ENCODE measurements at regions not wholly inside any gene's neighbourhood (a gene's known extent, or its start where the extent isn't known, plus 50 kb on each side); places are given as distances from the start of the nearest gene placed in this dataset.

GRCh38 chr15:81929557-81929956, 116.3 kb downstream of the MEX3B start:
- H3K36me3 ChIP-seq = no peaks in the 10 kb centered on the region
- 79 to 86% methylated on average over 3 of the region's 3 CpGs for WGBS, 2 donors (ENCODE audit: low coverage in 1 of 2)
- H3K4me3 ChIP-seq = no peak overlapping the region
- ATAC-seq = no peak
- no peak overlapping the region for H3K27ac ChIP-seq
- H3K4me1 ChIP-seq = peaks cover 0 to 4% (median 0%) of the 10 kb centered on the region in 3 donors
- TF ChIP-seq POLR2A (IDR thresholded peaks at IDR 0.05) = no peak
- no peak for TF ChIP-seq EP300 (IDR thresholded peaks at IDR 0.05)
- TF ChIP-seq, protein P1, sequence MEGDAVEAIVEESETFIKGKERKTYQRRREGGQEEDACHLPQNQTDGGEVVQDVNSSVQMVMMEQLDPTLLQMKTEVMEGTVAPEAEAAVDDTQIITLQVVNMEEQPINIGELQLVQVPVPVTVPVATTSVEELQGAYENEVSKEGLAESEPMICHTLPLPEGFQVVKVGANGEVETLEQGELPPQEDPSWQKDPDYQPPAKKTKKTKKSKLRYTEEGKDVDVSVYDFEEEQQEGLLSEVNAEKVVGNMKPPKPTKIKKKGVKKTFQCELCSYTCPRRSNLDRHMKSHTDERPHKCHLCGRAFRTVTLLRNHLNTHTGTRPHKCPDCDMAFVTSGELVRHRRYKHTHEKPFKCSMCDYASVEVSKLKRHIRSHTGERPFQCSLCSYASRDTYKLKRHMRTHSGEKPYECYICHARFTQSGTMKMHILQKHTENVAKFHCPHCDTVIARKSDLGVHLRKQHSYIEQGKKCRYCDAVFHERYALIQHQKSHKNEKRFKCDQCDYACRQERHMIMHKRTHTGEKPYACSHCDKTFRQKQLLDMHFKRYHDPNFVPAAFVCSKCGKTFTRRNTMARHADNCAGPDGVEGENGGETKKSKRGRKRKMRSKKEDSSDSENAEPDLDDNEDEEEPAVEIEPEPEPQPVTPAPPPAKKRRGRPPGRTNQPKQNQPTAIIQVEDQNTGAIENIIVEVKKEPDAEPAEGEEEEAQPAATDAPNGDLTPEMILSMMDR (IDR thresholded peaks at IDR 0.05) = no peak
- no peak for TF ChIP-seq POLR2AphosphoS5 (IDR thresholded peaks at IDR 0.05)
- H3K9me3 ChIP-seq = no peaks in the 10 kb centered on the region
- H3K27me3 ChIP-seq = no peaks in the 10 kb centered on the region

DNA sequence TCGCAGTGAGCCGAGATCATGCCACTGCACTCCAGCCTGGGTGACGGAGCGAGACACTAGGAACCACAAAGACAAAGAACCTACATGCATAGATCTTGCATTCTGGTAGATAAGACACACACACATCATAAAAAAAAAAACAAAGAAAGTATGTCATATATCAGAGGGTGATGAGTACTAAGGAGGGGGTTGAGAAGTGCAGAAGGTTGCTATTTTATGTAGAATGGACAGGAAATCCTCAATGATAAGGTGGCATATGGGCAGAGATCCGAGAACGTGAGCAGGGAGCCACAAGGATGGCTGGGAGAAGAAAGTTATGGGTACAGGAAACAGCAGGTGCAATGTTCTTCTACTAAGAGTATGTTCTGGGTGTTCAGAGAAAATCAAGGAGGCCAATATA, 118.8 kb downstream of the MEX3B start:
- Histone ChIP-seq H3K27me3 (no peaks in the 10 kb centered on the region), H3K36me3 (no peaks in the 10 kb centered on the region), H3K4me3 (no peak overlapping the region), H3K27ac (no peak overlapping the region), H3K9me3 (no peaks in the 10 kb centered on the region), H3K4me1 (peaks cover 0 to 13% (median 0%) of the 10 kb centered on the region in 3 donors)
- 87 to 92% methylated on average over 6 of the region's 6 CpGs for WGBS, 2 donors (ENCODE audit: low coverage in 1 of 2)
- TF ChIP-seq POLR2A (IDR thresholded peaks at IDR 0.05) (no peak), EP300 (IDR thresholded peaks at IDR 0.05) (no peak), POLR2AphosphoS5 (IDR thresholded peaks at IDR 0.05) (no peak)
- TF ChIP-seq, protein P1 (IDR thresholded peaks at IDR 0.05) = no peak
- ATAC-seq = no peak

DNA sequence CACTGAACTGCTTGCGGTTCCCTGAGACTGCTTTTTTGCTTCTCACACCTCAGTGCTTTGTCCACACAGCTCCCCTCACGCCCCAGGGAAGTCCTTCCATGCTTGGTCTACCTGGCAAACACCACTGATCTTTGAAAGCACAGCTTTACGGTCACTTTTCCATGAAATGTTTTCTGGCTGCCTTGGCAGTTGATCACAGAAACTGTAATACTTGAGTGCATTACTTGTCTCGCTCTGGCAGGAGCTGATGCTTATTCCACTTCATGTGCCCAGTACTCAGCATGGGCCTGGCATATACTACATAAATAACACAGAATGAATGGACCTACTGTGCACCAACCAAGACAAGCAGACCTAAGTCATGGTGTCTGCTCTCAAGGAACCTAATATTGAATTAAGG, 121.1 kb downstream of the MEX3B start:
- peaks cover 0 to 13% (median 0%) of the 10 kb centered on the region in 3 donors for H3K4me1 ChIP-seq
- H3K27me3 ChIP-seq = no peaks in the 10 kb centered on the region
- H3K9me3 ChIP-seq = peaks cover 0 to 18% (median 0%) of the 10 kb centered on the region in 3 donors
- no peaks in the 10 kb centered on the region for H3K36me3 ChIP-seq
- TF ChIP-seq POLR2AphosphoS5 (IDR thresholded peaks at IDR 0.05) (no peak), POLR2A (IDR thresholded peaks at IDR 0.05) (no peak), EP300 (IDR thresholded peaks at IDR 0.05) (no peak)
- TF ChIP-seq, protein P1 (IDR thresholded peaks at IDR 0.05) = no peak
- no peak overlapping the region for H3K27ac ChIP-seq
- WGBS, 2 donors (ENCODE audit: low coverage in 1 of 2) = 35 to 61% methylated on average over 3 to 4 of the region's 4 CpGs
- H3K4me3 ChIP-seq = no peak overlapping the region
- no peak for ATAC-seq

- Histone ChIP-seq H3K27me3 (no peaks in the 10 kb centered on the region), H3K9me3 (peaks cover 0 to 28% (median 0%) of the 10 kb centered on the region in 3 donors), H3K36me3 (no peaks in the 10 kb centered on the region), H3K27ac (no peak overlapping the region), H3K4me3 (no peak overlapping the region), H3K4me1 (peaks cover 0 to 13% (median 0%) of the 10 kb centered on the region in 3 donors)
- WGBS, 2 donors (ENCODE audit: low coverage in 1 of 2) = 46 to 56% methylated on average over 4 of the region's 4 CpGs
- ATAC-seq = no peak
- TF ChIP-seq, protein P1 (IDR thresholded peaks at IDR 0.05) = no peak
- TF ChIP-seq EP300 (IDR thresholded peaks at IDR 0.05) (no peak), POLR2AphosphoS5 (IDR thresholded peaks at IDR 0.05) (no peak), POLR2A (IDR thresholded peaks at IDR 0.05) (no peak)
Measured at GRCh38 chr15:81923561-81924350, 122.1 kb downstream of the MEX3B start.

DNA sequence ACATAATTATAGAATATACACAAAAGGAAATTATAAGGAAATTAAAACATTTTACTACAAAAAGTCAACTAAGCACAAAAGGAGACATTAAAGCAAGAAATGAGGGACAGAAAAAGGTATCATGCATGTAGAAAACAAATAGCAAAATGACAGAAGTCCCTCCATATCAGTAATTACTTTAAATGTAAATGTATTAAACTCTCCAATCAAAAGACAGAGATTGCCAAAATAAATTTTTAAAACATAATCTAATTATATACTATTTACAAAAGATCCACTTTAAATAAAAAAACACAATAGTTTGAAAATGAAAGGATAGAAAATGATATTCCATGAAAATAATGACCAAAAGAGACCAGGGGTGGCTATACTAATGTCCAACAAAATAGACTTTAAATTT, 123.7 kb downstream of the MEX3B start:
- H3K4me1 ChIP-seq = peaks cover 0 to 13% (median 0%) of the 10 kb centered on the region in 3 donors
- TF ChIP-seq POLR2A (IDR thresholded peaks at IDR 0.05) (no peak), POLR2AphosphoS5 (IDR thresholded peaks at IDR 0.05) (no peak), EP300 (IDR thresholded peaks at IDR 0.05) (no peak)
- TF ChIP-seq, protein P1 (IDR thresholded peaks at IDR 0.05) = no peak
- H3K4me3 ChIP-seq = no peak overlapping the region
- no peaks in the 10 kb centered on the region for H3K36me3 ChIP-seq
- no peak for ATAC-seq
- H3K27ac ChIP-seq = no peak overlapping the region
- H3K27me3 ChIP-seq = no peaks in the 10 kb centered on the region
- H3K9me3 ChIP-seq = peaks cover 0 to 33% (median 0%) of the 10 kb centered on the region in 3 donors

Data from gastroesophageal sphincter (tissue), 4 donors.